ENCODE measurements at regions not wholly inside any gene's neighbourhood (a gene's known extent, or its start where the extent isn't known, plus 50 kb on each side); places are given as distances from the start of the nearest gene placed in this dataset.
"Not testable (repeated sequence)": the region's sequence is repeated elsewhere in the genome, so short reads cannot be mapped to it uniquely, and the experiment has no call there.

GRCh38 chr22:48819961-48820360, 1007.7 kb downstream of the BRD1 start:
- no peak overlapping the region for H2AFZ ChIP-seq (ENCODE audit: low read depth, low read length)
- H3K27me3 ChIP-seq (ENCODE audit: insufficient read depth, low read length), result peaks cover 7% of the 10 kb centered on the region
- H3K4me1 ChIP-seq (ENCODE audit: insufficient read depth, low read length), result no peaks in the 10 kb centered on the region
- no peaks in the 10 kb centered on the region for H3K36me3 ChIP-seq (ENCODE audit: insufficient read depth, low read length)
- no peak overlapping the region for H3K4me3 ChIP-seq (ENCODE audit: low read length)
- no peaks in the 10 kb centered on the region for H3K9me3 ChIP-seq (ENCODE audit: low read length)

GRCh38 chr22:48819232-48819631, 1008.4 kb downstream of the BRD1 start:
- Histone ChIP-seq H3K4me1 (ENCODE audit: insufficient read depth, low read length) (no peaks in the 10 kb centered on the region), H3K27me3 (ENCODE audit: insufficient read depth, low read length) (peaks cover 7% of the 10 kb centered on the region), H3K9me3 (ENCODE audit: low read length) (no peaks in the 10 kb centered on the region), H2AFZ (ENCODE audit: low read depth, low read length) (no peak overlapping the region), H3K4me3 (ENCODE audit: low read length) (no peak overlapping the region), H3K36me3 (ENCODE audit: insufficient read depth, low read length) (no peaks in the 10 kb centered on the region)

GRCh38 chr22:48817491-48817890, 1010.2 kb downstream of the BRD1 start:
- not testable (repeated sequence) for H3K4me1 ChIP-seq (ENCODE audit: insufficient read depth, low read length); H3K4me3 ChIP-seq (ENCODE audit: low read length); H3K27me3 ChIP-seq (ENCODE audit: insufficient read depth, low read length); H3K36me3 ChIP-seq (ENCODE audit: insufficient read depth, low read length); H3K9me3 ChIP-seq (ENCODE audit: low read length); H2AFZ ChIP-seq (ENCODE audit: low read depth, low read length)

DNA sequence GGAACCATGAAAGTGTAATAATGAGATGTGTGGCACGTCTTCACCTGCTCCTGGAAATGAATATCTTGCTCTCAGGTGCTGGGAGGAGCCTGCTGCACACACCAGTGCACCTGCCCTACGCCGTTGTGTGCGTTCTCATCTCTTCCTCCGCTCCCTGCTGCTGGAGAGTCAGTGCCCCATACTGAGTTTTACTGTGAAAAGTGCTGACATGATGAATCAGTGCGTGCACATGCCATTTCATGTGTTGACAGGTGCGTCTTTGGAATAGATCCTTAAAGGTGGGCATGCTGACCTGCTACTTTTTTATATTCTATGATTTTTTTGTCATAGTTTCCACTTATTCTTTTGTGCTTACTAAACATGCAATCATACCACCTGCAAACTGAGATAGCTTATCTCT, 1015.8 kb downstream of the BRD1 start:
- no peaks in the 10 kb centered on the region for H3K36me3 ChIP-seq (ENCODE audit: insufficient read depth, low read length)
- H3K4me3 ChIP-seq (ENCODE audit: low read length), result no peak overlapping the region
- no peaks in the 10 kb centered on the region for H3K9me3 ChIP-seq (ENCODE audit: low read length)
- no peak overlapping the region for H2AFZ ChIP-seq (ENCODE audit: low read depth, low read length)
- no peaks in the 10 kb centered on the region for H3K27me3 ChIP-seq (ENCODE audit: insufficient read depth, low read length)
- H3K4me1 ChIP-seq (ENCODE audit: insufficient read depth, low read length), result no peaks in the 10 kb centered on the region

GRCh38 chr22:48808038-48808960, 1019.4 kb downstream of the BRD1 start:
- H3K27me3 ChIP-seq (ENCODE audit: insufficient read depth, low read length), result no peaks in the 10 kb centered on the region
- no peaks in the 10 kb centered on the region for H3K36me3 ChIP-seq (ENCODE audit: insufficient read depth, low read length)
- H2AFZ ChIP-seq (ENCODE audit: low read depth, low read length), result no peak overlapping the region
- no peak overlapping the region for H3K4me3 ChIP-seq (ENCODE audit: low read length)
- no peaks in the 10 kb centered on the region for H3K4me1 ChIP-seq (ENCODE audit: insufficient read depth, low read length)
- H3K9me3 ChIP-seq (ENCODE audit: low read length), result no peaks in the 10 kb centered on the region

DNA sequence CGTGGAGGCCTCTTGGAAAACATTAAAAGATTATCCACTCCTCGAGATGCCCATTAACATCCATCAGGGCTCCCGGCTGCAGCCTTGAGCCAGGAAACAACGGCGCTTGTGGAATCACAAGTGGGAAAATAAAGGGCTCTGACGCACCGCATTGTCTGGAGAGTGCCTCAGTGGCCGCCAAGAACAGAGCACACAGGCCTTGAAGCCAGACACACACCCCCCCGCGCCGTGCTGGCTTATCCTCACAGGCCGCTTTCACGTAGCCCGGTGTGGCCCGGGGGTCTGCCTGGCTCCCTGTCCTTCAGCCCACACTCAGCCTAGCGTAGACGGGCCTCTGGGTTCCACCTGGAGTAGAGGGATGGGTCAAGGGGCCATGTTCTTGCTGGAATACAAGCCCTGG, 1020.5 kb downstream of the BRD1 start:
- Histone ChIP-seq H3K4me1 (ENCODE audit: insufficient read depth, low read length) (no peaks in the 10 kb centered on the region), H3K36me3 (ENCODE audit: insufficient read depth, low read length) (no peaks in the 10 kb centered on the region), H3K4me3 (ENCODE audit: low read length) (no peak overlapping the region), H2AFZ (ENCODE audit: low read depth, low read length) (no peak overlapping the region), H3K27me3 (ENCODE audit: insufficient read depth, low read length) (no peaks in the 10 kb centered on the region), H3K9me3 (ENCODE audit: low read length) (no peaks in the 10 kb centered on the region)

DNA sequence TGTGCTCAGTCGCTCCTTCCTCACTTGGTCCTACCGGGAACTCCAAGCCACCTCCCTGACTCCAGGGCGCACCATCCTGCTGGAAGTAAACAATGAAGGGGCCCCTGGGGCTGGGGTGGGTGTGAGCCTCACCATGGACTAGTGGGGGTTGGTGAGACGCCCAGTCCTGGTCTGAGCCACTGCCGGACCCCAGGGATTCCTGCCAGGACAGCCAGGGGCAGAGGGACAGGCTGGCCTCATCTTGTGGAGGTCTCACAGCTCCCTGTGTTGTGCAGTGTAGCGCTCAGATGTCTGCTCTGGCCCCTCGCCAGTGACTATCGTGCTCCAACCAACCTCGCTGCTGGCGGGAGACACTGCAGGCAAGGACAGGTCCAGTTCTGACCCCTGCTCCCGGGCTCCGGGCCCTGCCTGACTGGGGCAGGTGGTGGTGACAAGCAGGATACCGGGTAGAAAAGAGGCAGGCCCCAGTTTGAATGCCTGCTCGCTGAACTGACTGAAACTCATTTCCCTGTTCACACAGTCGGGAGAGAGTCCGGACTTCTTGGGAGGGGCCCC, 1021.4 kb downstream of the BRD1 start:
- no peak overlapping the region for H2AFZ ChIP-seq (ENCODE audit: low read depth, low read length)

DNA sequence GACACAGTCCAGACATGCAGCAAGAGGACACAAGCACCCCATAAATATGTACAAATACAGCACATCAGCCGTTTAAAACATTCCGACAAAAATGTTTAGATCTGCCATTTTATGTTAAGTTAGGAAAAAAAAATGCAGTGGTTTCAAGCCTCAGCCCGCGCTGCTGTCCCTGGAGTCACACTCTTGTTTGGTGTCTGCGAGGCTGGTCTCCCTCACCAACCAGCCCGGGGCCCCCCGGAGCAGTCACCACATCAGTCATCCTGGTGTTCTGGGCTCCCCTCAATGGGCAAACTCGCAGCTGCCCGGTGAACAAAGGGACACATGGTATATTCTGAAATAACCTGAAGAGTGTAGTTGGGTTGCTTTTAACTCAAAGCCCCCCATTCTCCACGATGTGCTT, 1022.2 kb downstream of the BRD1 start:
- Histone ChIP-seq H3K9me3 (ENCODE audit: low read length) (no peaks in the 10 kb centered on the region), H3K4me1 (ENCODE audit: insufficient read depth, low read length) (no peaks in the 10 kb centered on the region), H3K4me3 (ENCODE audit: low read length) (no peak overlapping the region), H3K27me3 (ENCODE audit: insufficient read depth, low read length) (no peaks in the 10 kb centered on the region), H3K36me3 (ENCODE audit: insufficient read depth, low read length) (no peaks in the 10 kb centered on the region), H2AFZ (ENCODE audit: low read depth, low read length) (no peak overlapping the region)

More for the DNA sequence above, 1021.4 kb downstream of the BRD1 start:
- Histone ChIP-seq H3K4me1 (ENCODE audit: insufficient read depth, low read length) (no peaks in the 10 kb centered on the region), H3K9me3 (ENCODE audit: low read length) (no peaks in the 10 kb centered on the region), H3K27me3 (ENCODE audit: insufficient read depth, low read length) (no peaks in the 10 kb centered on the region), H3K36me3 (ENCODE audit: insufficient read depth, low read length) (no peaks in the 10 kb centered on the region), H3K4me3 (ENCODE audit: low read length) (no peak overlapping the region)

DNA sequence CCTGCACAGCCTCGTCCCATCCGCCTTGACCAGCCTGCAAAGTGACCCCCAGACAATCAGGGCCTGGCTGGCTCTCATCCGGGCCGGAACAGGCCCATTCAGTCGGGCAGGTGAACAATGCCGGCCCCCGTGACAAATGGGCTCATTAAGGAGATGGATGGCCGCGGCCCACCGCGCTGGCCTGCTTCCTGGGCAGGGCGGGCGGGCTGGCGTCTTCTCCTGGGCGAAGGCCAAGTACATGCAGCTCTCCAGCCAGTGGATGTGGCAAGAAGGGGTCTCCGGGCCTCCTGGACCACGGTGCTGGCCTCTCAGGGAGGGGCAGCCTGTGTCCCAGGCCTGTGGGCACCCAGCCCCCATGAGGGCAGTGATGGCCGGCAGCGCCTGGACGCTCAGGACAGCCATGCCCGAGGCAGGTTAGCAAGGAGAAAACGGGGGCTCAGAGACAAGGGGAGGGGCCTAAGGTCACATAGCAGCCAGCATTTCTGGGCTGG, 1022.8 kb downstream of the BRD1 start:
- Histone ChIP-seq H3K27me3 (ENCODE audit: insufficient read depth, low read length) (no peaks in the 10 kb centered on the region), H3K4me3 (ENCODE audit: low read length) (no peak overlapping the region), H3K9me3 (ENCODE audit: low read length) (no peaks in the 10 kb centered on the region), H3K36me3 (ENCODE audit: insufficient read depth, low read length) (no peaks in the 10 kb centered on the region), H2AFZ (ENCODE audit: low read depth, low read length) (no peak overlapping the region), H3K4me1 (ENCODE audit: insufficient read depth, low read length) (no peaks in the 10 kb centered on the region)

- Histone ChIP-seq H2AFZ (ENCODE audit: low read depth, low read length) (no peak overlapping the region), H3K4me3 (ENCODE audit: low read length) (no peak overlapping the region), H3K4me1 (ENCODE audit: insufficient read depth, low read length) (no peaks in the 10 kb centered on the region), H3K27me3 (ENCODE audit: insufficient read depth, low read length) (no peaks in the 10 kb centered on the region), H3K36me3 (ENCODE audit: insufficient read depth, low read length) (no peaks in the 10 kb centered on the region), H3K9me3 (ENCODE audit: low read length) (no peaks in the 10 kb centered on the region)
Observed at GRCh38 chr22:48803948-48804810, 1023.5 kb downstream of the BRD1 start.

DNA sequence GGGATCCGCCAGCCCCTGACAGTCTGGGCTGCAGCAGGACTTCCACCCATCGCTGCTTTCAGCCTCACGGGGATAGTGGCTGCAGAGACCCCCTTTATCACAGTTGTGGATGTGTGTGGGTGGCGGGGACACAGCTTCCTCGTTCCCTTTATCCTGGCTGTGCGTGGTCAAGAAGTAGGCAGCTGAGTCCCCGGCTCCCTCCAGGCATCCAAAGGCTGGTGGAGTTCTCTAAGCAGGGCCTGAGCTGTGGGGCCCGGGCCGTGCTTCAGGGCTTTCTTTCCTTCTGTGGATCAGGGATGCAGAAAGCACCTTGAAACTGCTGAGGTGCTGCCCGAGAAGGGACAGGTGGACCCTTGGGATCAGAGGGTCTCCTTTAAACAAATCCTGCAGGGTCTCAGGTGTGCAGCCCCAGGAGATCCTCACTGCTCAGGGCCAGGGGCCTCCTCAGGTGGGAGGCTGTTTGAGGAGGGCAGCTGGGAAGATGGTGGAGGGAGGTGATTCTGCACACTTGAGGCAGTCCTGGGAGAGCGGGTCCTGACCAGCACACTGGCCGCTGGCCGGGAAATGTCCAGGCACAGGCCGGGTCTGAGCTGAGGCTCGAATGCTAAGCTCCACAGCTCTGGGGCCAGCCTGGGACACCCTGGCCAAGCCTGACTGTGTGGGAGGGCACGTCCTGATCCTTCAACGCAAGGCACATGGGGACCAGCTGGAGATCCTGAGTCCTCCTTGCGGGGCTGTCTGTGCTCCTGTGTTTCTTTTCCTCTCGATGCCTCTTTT, 1024.3 kb downstream of the BRD1 start:
- H3K4me3 ChIP-seq (ENCODE audit: low read length), result no peak overlapping the region
- no peak overlapping the region for H2AFZ ChIP-seq (ENCODE audit: low read depth, low read length)
- H3K36me3 ChIP-seq (ENCODE audit: insufficient read depth, low read length), result no peaks in the 10 kb centered on the region
- H3K27me3 ChIP-seq (ENCODE audit: insufficient read depth, low read length), result no peaks in the 10 kb centered on the region
- H3K4me1 ChIP-seq (ENCODE audit: insufficient read depth, low read length), result no peaks in the 10 kb centered on the region
- H3K9me3 ChIP-seq (ENCODE audit: low read length), result no peaks in the 10 kb centered on the region

- no peaks in the 10 kb centered on the region for H3K36me3 ChIP-seq (ENCODE audit: insufficient read depth, low read length)
- no peaks in the 10 kb centered on the region for H3K4me1 ChIP-seq (ENCODE audit: insufficient read depth, low read length)
- H3K4me3 ChIP-seq (ENCODE audit: low read length), result no peak overlapping the region
- H2AFZ ChIP-seq (ENCODE audit: low read depth, low read length), result no peak overlapping the region
- H3K9me3 ChIP-seq (ENCODE audit: low read length), result no peaks in the 10 kb centered on the region
- H3K27me3 ChIP-seq (ENCODE audit: insufficient read depth, low read length), result no peaks in the 10 kb centered on the region
Observed at GRCh38 chr22:48802576-48802975, 1025.1 kb downstream of the BRD1 start.

Measured in neuron (in vitro differentiated cells).